ENCODE measurements at regions not wholly inside any gene's neighbourhood (a gene's known extent, or its start where the extent isn't known, plus 50 kb on each side); places are given as distances from the start of the nearest gene placed in this dataset.

DNA sequence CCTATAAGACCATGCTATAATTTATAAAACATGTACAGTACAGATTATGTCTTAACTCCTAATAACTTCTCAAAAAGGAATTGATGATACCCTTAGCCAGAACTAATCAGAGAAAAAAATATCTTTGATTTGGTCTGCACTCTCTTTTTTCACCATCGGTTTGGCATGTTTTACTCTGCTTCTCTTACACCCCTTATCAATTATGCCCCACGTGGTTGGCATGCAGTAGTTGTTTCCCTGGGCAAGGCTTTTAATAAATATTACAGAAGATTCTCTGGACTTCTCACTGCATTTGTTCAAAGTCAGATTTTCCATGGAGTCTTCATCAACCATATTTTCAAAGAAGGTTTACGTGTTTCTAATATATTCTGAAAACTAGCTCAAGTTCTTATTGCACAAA lies 167.4 kb upstream of the LRIG3 start:
- H3K4me2 ChIP-seq (ENCODE audit: insufficient read depth, insufficient read length, low read length) = no peak overlapping the region
- H3K4me3 Mint-ChIP-seq = no peak overlapping the region
- no peaks in the 10 kb centered on the region for H4K20me1 ChIP-seq (ENCODE audit: control insufficient read depth, insufficient read depth, insufficient read length)
- no peak overlapping the region for H3K9ac ChIP-seq (ENCODE audit: extremely low read depth, insufficient read length, low read length)
- H3K27ac ChIP-seq (ENCODE audit: insufficient read length, low read depth, low read length) = no peak overlapping the region
- H3K9me3 ChIP-seq (ENCODE audit: control insufficient read depth, low read depth, low read length) = no peaks in the 10 kb centered on the region
- no peak overlapping the region for H2AK5ac ChIP-seq (ENCODE audit: insufficient read length, low read length)
- no peak overlapping the region for H2BK15ac ChIP-seq (ENCODE audit: low read depth, low read length)
- H3K23ac ChIP-seq (ENCODE audit: insufficient read length, low read depth, low read length) = no peak overlapping the region
- no peak overlapping the region for H2BK120ac ChIP-seq (ENCODE audit: low read depth, low read length, poor library complexity, severe bottlenecking)
- no peak overlapping the region for H4K5ac ChIP-seq (ENCODE audit: insufficient read length, low read depth, low read length)
- peaks cover 16 to 30% of the 10 kb centered on the region in 2 experiments for H3K4me1 Mint-ChIP-seq
- no peak overlapping the region for H2BK5ac ChIP-seq (ENCODE audit: insufficient read length, low read length)
- H3K56ac ChIP-seq (ENCODE audit: insufficient read length, low read depth, low read length) = no peak overlapping the region
- WGBS (ENCODE audit: extremely low coverage, insufficient read length, low lambda C conversion rate) = no CpG with 5 or more reads among the region's 3 CpGs
- no peaks in the 10 kb centered on the region for H3K27me3 Mint-ChIP-seq (ENCODE audit: low read depth)
- H4K8ac ChIP-seq (replicated peaks; ENCODE audit: insufficient read length, low read depth, low read length) = no peak overlapping the region
- H3K27me3 ChIP-seq (ENCODE audit: insufficient read depth, low read length) = no peaks in the 10 kb centered on the region
- H3K79me1 ChIP-seq (ENCODE audit: insufficient read depth, low read depth, low read length, poor library complexity, severe bottlenecking) = no peaks in the 10 kb centered on the region
- no peak overlapping the region for H3K18ac ChIP-seq (ENCODE audit: insufficient read length, low read depth, low read length)
- H3K4me1 ChIP-seq (ENCODE audit: insufficient read depth, low read length) = no peaks in the 10 kb centered on the region; the same call in 1 of the 2 replicates
- no peak overlapping the region for H2AFZ ChIP-seq (ENCODE audit: low read length)
- DNase-seq = no peak
- H2BK20ac ChIP-seq (ENCODE audit: low read depth, low read length, poor library complexity, severe bottlenecking) = no peak overlapping the region
- no peaks in the 10 kb centered on the region for H3K23me2 ChIP-seq (ENCODE audit: insufficient read length, low read depth, low read length, poor library complexity, severe bottlenecking)
- no peak for TF ChIP-seq CTCF (conservative IDR thresholded peaks at IDR 0.05)
- no peak overlapping the region for H3K27ac Mint-ChIP-seq
- no peak overlapping the region for H3K4ac ChIP-seq (ENCODE audit: low read depth, low read length)
- H4K91ac ChIP-seq (ENCODE audit: insufficient read length, low read depth, low read length) = no peak overlapping the region
- H3T11ph ChIP-seq (ENCODE audit: low read length) = no peak overlapping the region
- no peaks in the 10 kb centered on the region for H3K36me3 Mint-ChIP-seq (ENCODE audit: insufficient read depth in 1 of 3, low read depth in 3 of 3)
- H2BK12ac ChIP-seq (ENCODE audit: insufficient read length, low read depth, low read length) = no peak overlapping the region
- no peaks in the 10 kb centered on the region for H3K79me2 ChIP-seq (ENCODE audit: insufficient read depth, low read length)
- H3K14ac ChIP-seq (ENCODE audit: insufficient read depth, low read length) = no peak overlapping the region
- no peaks in the 10 kb centered on the region for H3K9me3 Mint-ChIP-seq
